ENCODE measurements at regions not wholly inside any gene's neighbourhood (a gene's known extent, or its start where the extent isn't known, plus 50 kb on each side); places are given as distances from the start of the nearest gene placed in this dataset.

DNA sequence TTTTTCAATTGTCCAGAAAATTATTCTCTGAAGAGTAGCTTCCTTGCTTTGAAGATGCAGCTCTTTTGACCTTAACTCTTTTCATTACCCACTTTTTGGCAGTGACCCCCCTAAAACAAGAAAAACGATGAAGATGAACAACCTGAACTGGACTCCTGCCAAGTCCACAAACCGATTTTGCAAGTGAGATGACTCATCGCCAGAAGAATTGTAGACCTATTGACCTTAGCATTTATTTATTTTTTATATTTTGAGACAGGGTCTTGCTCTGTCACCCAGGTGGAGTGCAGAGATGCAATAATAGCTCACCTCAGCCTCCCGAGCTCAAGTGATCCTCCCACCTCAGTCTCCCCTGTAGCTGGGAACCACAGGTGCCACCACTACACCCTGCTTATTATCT is 859.2 kb downstream of the GATA3 start:
- H3K4me3 ChIP-seq (ENCODE audit: low read depth, low read length), result no peak overlapping the region
- TF ChIP-seq, protein P1, sequence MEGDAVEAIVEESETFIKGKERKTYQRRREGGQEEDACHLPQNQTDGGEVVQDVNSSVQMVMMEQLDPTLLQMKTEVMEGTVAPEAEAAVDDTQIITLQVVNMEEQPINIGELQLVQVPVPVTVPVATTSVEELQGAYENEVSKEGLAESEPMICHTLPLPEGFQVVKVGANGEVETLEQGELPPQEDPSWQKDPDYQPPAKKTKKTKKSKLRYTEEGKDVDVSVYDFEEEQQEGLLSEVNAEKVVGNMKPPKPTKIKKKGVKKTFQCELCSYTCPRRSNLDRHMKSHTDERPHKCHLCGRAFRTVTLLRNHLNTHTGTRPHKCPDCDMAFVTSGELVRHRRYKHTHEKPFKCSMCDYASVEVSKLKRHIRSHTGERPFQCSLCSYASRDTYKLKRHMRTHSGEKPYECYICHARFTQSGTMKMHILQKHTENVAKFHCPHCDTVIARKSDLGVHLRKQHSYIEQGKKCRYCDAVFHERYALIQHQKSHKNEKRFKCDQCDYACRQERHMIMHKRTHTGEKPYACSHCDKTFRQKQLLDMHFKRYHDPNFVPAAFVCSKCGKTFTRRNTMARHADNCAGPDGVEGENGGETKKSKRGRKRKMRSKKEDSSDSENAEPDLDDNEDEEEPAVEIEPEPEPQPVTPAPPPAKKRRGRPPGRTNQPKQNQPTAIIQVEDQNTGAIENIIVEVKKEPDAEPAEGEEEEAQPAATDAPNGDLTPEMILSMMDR (IDR thresholded peaks at IDR 0.05; ENCODE audit: borderline replicate concordance, insufficient read depth, low read depth, low read length), result no peak

DNA sequence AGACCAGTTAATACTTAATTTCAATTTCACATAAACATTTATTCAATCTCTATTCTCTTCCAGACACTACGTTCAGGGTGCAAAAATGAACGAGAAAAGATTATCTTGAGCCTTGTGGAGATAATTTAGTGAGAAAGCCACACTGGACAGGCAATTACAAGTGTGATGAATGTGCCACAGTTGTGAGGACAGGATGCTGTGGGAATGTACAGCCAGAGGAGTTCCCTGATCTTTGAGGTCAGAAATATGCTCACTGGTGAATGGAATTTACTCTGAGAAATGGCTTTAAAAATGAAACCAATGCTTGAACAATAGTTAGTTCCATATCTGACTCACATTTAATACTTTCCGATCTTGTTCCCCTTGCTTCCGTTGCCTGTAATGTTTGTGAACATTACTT is 864.8 kb downstream of the GATA3 start:
- no peak overlapping the region for H3K4me3 ChIP-seq (ENCODE audit: low read depth, low read length)
- TF ChIP-seq, protein P1 (IDR thresholded peaks at IDR 0.05; ENCODE audit: borderline replicate concordance, insufficient read depth, low read depth, low read length), result no peak

DNA sequence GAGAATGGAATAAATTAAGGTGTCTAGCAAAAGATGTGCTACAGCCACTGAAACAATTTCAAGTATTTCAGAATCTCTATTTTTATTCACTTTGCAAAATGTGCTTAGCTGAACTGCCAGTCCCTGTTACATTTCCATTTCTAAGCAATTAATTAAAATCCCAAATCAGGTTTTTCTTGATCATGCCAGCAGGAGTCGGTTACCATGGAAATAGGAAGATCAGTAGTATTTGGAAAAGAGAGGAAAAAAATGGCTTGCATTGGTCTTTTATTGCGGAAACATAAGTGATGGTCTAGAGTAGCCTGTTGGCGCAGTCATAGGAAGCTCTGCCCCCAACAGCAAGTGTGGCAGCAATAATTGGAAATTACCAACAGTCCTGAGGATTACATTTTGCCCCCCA is 867.1 kb downstream of the GATA3 start:
- no peak overlapping the region for H3K4me3 ChIP-seq (ENCODE audit: low read depth, low read length)
- TF ChIP-seq, protein P1 (IDR thresholded peaks at IDR 0.05; ENCODE audit: borderline replicate concordance, insufficient read depth, low read depth, low read length), result no peak

DNA sequence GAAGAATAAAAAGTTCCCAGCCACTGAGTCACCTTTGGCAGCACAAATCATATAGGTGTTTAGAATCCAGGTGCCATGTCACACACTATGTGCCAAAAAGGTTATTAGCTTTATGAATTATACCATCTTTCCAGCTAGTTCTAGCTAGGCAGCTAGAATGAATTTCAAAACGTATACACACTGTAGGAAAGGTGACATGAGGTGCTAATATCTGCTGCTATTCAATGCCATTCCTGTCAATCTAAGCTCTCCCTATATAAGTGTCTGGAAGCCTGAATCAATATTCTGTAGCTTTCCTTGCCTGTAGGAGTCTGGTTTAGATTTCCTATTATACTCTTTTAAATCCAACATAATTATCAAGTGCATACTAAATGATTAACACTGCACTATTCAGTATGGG is 868.6 kb downstream of the GATA3 start:
- TF ChIP-seq, protein P1 (IDR thresholded peaks at IDR 0.05; ENCODE audit: borderline replicate concordance, insufficient read depth, low read depth, low read length), result no peak
- no peak overlapping the region for H3K4me3 ChIP-seq (ENCODE audit: low read depth, low read length)

DNA sequence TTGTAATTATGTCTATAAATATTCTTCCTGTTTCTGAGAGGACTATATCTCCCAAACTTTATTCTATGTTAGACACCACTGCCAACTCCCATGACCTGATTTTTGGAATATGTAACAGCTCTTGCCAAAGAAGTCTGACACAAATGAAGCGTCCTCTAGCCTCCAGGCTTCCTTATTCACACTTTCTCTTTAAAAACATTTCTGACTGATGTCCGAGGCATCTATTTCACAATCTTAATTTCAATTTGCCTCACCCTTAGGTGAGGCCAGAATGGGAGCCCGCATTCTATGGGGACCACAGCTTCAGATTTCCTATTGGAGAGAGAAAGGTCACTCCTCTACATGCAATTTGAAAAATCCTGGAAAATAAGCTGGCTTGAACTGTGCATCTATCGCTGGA is 873.2 kb downstream of the GATA3 start:
- no peak overlapping the region for H3K4me3 ChIP-seq (ENCODE audit: low read depth, low read length)
- TF ChIP-seq, protein P1 (IDR thresholded peaks at IDR 0.05; ENCODE audit: borderline replicate concordance, insufficient read depth, low read depth, low read length), result no peak

DNA sequence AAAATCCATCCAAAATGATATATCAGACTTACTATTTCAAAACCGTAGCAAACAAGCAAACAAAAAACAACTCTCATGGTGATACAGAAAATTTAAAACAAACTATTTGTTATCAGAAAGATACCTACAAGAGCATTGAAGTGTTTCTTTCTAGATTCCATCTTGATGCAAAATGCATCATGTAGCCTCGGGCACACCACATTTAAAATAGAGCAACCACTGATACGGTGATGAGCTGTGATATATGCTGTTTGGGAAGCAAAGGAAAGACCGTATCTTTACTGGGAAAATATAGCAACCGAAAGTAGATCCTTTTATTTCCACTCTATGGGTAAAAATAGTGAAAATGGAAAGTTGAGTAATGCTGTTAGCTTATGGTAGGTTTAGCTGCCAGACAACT is 892.0 kb downstream of the GATA3 start:
- TF ChIP-seq, protein P1 (IDR thresholded peaks at IDR 0.05; ENCODE audit: borderline replicate concordance, insufficient read depth, low read depth, low read length), result no peak
- no peak overlapping the region for H3K4me3 ChIP-seq (ENCODE audit: low read depth, low read length)

DNA sequence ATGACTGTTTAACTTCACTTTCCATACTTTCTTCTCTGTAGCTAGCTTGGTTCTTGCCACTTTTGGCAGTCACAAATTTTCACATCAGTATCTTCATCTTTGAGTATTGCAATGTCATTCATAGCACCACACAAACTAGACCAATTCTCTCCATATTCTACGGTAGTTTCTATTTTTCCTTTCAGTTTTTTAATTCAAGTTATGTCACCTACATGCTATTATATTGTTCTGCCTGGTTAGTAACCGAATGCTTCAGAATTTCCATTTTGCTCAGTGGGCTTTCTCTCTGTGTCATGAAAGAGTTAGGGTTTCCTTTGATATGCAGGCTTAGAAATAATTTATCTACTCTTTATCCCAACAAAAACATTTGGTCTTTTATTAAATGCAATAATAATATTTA is 896.5 kb downstream of the GATA3 start:
- TF ChIP-seq, protein P1 (IDR thresholded peaks at IDR 0.05; ENCODE audit: borderline replicate concordance, insufficient read depth, low read depth, low read length), result no peak
- H3K4me3 ChIP-seq (ENCODE audit: low read depth, low read length), result no peak overlapping the region

Data from GM12875 (cell line).